Heart right ventricle (tissue), 16 donors: ENCODE measurements at regions not wholly inside any gene's neighbourhood (a gene's known extent, or its start where the extent isn't known, plus 50 kb on each side); places are given as distances from the start of the nearest gene placed in this dataset.

Experiments
- ATAC-seq, 8 donors: fragments of 200-7000 bp; cut with Tn5 transposase; one replicate each; pipeline ENCODE4 v1.9.1; 2020; ENCODE audit warnings: mild to moderate bottlenecking in 8 of 8, moderate library complexity in 8 of 8, moderate number of reproducible peaks in 1 of 8
- DNase-seq, 2 donors: peaks; one replicate each; pipeline ENCODE4 v3.0.0-alpha.2; 2020
- H3K27ac ChIP-seq, 10 donors: fragments of 200-600 bp; sonication (generic) in 2 of 10; one replicate each; pipeline versions ENCODE4 v1.5.0 to v1.8.0; 2020 to 2022; ENCODE audit warnings: mild to moderate bottlenecking in 3 of 10
- H3K27me3 ChIP-seq, 7 donors: fragments of 200-600 bp; one replicate each; pipeline ENCODE4 v1.8.0; 2021 to 2022; ENCODE audit warnings: mild to moderate bottlenecking in 2 of 7
- H3K36me3 ChIP-seq, 9 donors: fragments of 200-600 bp; sonication (generic) in 1 of 9; one replicate each; pipeline versions ENCODE4 v1.5.0 to v1.8.0; 2020 to 2022; ENCODE audit warnings: mild to moderate bottlenecking in 2 of 9
- H3K4me1 ChIP-seq, 9 donors: fragments of 200-600 bp; sonication (generic) in 1 of 9; one replicate each; pipeline versions ENCODE4 v1.5.0 to v1.8.0; 2020 to 2022; ENCODE audit warnings: mild to moderate bottlenecking in 4 of 9
- H3K4me3 ChIP-seq, 10 donors: fragments of 200-600 bp; sonication (generic) in 2 of 10; one replicate each; pipeline versions ENCODE4 v1.5.0 to v1.8.0; 2020 to 2022; ENCODE audit warnings: mild to moderate bottlenecking in 7 of 10, moderate library complexity in 2 of 10
- H3K9me3 ChIP-seq, 11 donors: fragments of 200-600 bp in 10 of 11; sonication (generic) in 2 of 11; one replicate each; pipeline versions ENCODE4 v1.5.0 to v1.8.0; 2013 to 2022; ENCODE audit warnings: mild to moderate bottlenecking in 2 of 11, control low read depth in 1 of 11, moderate library complexity in 1 of 11
- CTCF ChIP-seq, 9 donors: fragments of 200-600 bp; sonication (generic) in 2 of 9; IDR thresholded peaks; one replicate each; pipeline versions ENCODE4 v1.5.0 to v1.8.0; 2021 to 2022; ENCODE audit warnings: antibody characterized with exemption in 9 of 9, mild to moderate bottlenecking in 5 of 9, moderate library complexity in 1 of 9
- WGBS, 2 donors: extraction: QIAGEN DNeasy Blood & Tissue Kit; methylation state at CpG; one replicate each; pipeline ENCODE4 v1.1.7; 2013; ENCODE audit warnings: inconsistent platforms in 1 of 2; 5-methylcytosine and 5-hydroxymethylcytosine counted together
- intact Hi-C, 10 donors: fragments of 100-400 bp; cut with DNase I; formaldehyde crosslinking; loops; one replicate each; pipeline versions ENCODE4 v1.11.1 to v1.14.2; 2022
- donor health status: Arrhythmogenic right ventricular cardiomyopathy.
- donor health status: ischemic (EF 13 %, LVEDD 7.1; RV severe dilation, severe dysfunction).
- donor health status: healthy with polysubstance abuse.
- donor health status: DM: no; HTN: yes; CAD: no.
- donor health status: DM: no; HTN: no; CAD: no.
- donor health status: ischemic (EF 25% LVEDD 6.9; RV normal size, moderate dysfunction).
- donor health status: ischemic (EF 25% LVEDD 5.7; RV mildly dilated, moderate dysfunction).
- donor health status: healthy.
- donor health status: DM: yes; HTN: yes; CAD: no.
- donor health status: Ischemic cardiomyopathy.
- donor health status: ischemic (EF 35%, LVEDD 5.7; RV mildly dilated, moderate dysfunction).
- donor health status: nonischemic (EF 11% LVEDD 7.7; RV severe dilation, severe dysfunction).
- donor health status: DM: yes; HTN: yes; CAD: no.
- donor health status: PGD.
- donor health status: ischemic (EF 29% LVEDD 5.4; RV normal size, mild dysfunction).
- donor health status: nonischemic (EF 23%, LVEDD 6.1; RV moderate dilation, normal function).

DNA sequence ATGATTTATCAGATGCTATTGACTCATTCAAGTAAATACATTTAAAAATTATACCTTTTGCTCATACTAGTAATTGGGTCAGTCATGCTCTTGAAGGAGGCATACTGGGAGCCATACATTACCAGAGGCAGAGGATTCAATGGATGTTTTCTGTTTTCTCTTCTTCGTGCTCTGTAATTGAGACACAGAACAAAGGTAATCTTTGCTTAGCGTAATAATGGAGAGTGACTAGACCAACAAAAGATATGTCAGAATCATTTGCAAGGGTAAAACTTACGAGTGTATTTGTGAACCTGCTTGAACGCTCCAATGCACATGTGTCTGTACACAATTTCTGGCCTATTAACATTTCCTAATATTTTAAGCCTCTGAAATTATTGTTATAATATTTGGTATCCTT lies 296.4 kb downstream of the FOXG1 start:
- ATAC-seq (no peak), DNase-seq (no peak)
- no peak overlapping the region for H3K4me3 ChIP-seq
- no peaks in the 10 kb centered on the region for H3K36me3 ChIP-seq
- H3K4me1 ChIP-seq = no peaks in the 10 kb centered on the region
- 78 to 80% methylated on average over 4 of the region's 4 CpGs for WGBS, 2 donors
- intact Hi-C loops = loop anchor here in 1 of 10 donors (10.0 kb wide), 1 partner anchor 1812 kb away; the partner anchor contains the start of gene COCH
- H3K9me3 ChIP-seq = peaks cover 0 to 33% (median 0%) of the 10 kb centered on the region in 11 donors
- TF ChIP-seq CTCF (IDR thresholded peaks at IDR 0.05) = no peak
- no peak overlapping the region for H3K27ac ChIP-seq
- H3K27me3 ChIP-seq = no peaks in the 10 kb centered on the region

- Histone ChIP-seq H3K9me3 (peaks cover 0 to 42% (median 0%) of the 10 kb centered on the region in 11 donors), H3K27ac (no peak overlapping the region), H3K4me3 (no peak overlapping the region), H3K36me3 (no peaks in the 10 kb centered on the region), H3K27me3 (no peaks in the 10 kb centered on the region), H3K4me1 (no peaks in the 10 kb centered on the region)
- intact Hi-C loops = loop anchor here in 1 of 10 donors (10.0 kb wide), 1 partner anchor 1810 kb away; the partner anchor contains the start of gene COCH
- DNase-seq (no peak), ATAC-seq (no peak)
- no peak for TF ChIP-seq CTCF (IDR thresholded peaks at IDR 0.05)
- WGBS, 2 donors = 53 to 62% methylated on average over 3 of the region's 3 CpGs
These were observed 297.8 kb downstream of the FOXG1 start for GRCh38 chr14:29064305-29064900.

- DNase-seq (no peak), ATAC-seq (no peak)
- H3K4me1 ChIP-seq = no peaks in the 10 kb centered on the region
- intact Hi-C loops = loop anchor here in 1 of 10 donors (10.0 kb wide), 1 partner anchor 1806 kb away; the partner anchor contains the start of gene COCH
- H3K27me3 ChIP-seq = no peaks in the 10 kb centered on the region
- no peak overlapping the region for H3K4me3 ChIP-seq
- H3K36me3 ChIP-seq = no peaks in the 10 kb centered on the region
- 65 to 74% methylated on average over 1 of the region's 1 CpG for WGBS, 2 donors
- peaks cover 0 to 45% (median 0%) of the 10 kb centered on the region in 11 donors for H3K9me3 ChIP-seq
- TF ChIP-seq CTCF (IDR thresholded peaks at IDR 0.05) = no peak
- no peak overlapping the region for H3K27ac ChIP-seq
These were observed 302.6 kb downstream of the FOXG1 start for GRCh38 chr14:29069228-29069627.

GRCh38 chr14:29075761-29076160 lies 309.2 kb downstream of the FOXG1 start:
- Histone ChIP-seq H3K4me3 (no peak overlapping the region), H3K27ac (no peak overlapping the region), H3K27me3 (no peaks in the 10 kb centered on the region), H3K4me1 (no peaks in the 10 kb centered on the region), H3K9me3 (peaks cover 0 to 12% (median 0%) of the 10 kb centered on the region in 11 donors), H3K36me3 (no peaks in the 10 kb centered on the region)
- no peak for TF ChIP-seq CTCF (IDR thresholded peaks at IDR 0.05)
- intact Hi-C loops = no loop called here
- no peak for DNase-seq
- ATAC-seq = no peak
